H9 (cell line): ENCODE measurements at regions not wholly inside any gene's neighbourhood (a gene's known extent, or its start where the extent isn't known, plus 50 kb on each side); places are given as distances from the start of the nearest gene placed in this dataset.

Experiments used
- DNase-seq: peaks from one replicate; pipeline ENCODE4 v3.0.0-alpha.2; 2017
- H2AFZ ChIP-seq: one replicate; pipeline ENCODE4 v1.6.1; 2013; ENCODE audit warnings: mild to moderate bottlenecking, low read length, control low read depth, moderate library complexity
- H2AK5ac ChIP-seq: 2 replicates; pipeline ENCODE4 v1.6.1; 2013; ENCODE audit warnings: low read length, control low read depth, mixed read lengths; ENCODE audit not compliant: insufficient read length
- H2BK120ac ChIP-seq: one replicate; pipeline ENCODE4 v1.6.1; 2013; ENCODE audit warnings: low read depth, mild to moderate bottlenecking, low read length, control low read depth, inconsistent platforms; ENCODE audit not compliant: poor library complexity, severe bottlenecking
- H2BK12ac ChIP-seq: 2 replicates; pipeline ENCODE4 v1.6.1; 2013; ENCODE audit warnings: low read length, control low read depth, mixed read lengths, low read depth; ENCODE audit not compliant: insufficient read length
- H2BK15ac ChIP-seq: 2 replicates; pipeline ENCODE4 v1.6.1; 2013; ENCODE audit warnings: low read depth, low read length, control low read depth
- H2BK20ac ChIP-seq: one replicate; pipeline ENCODE4 v1.6.1; 2013; ENCODE audit warnings: low read depth, mild to moderate bottlenecking, low read length, control low read depth, inconsistent platforms; ENCODE audit not compliant: poor library complexity, severe bottlenecking
- H2BK5ac ChIP-seq: 2 replicates; pipeline ENCODE4 v1.6.1; 2013; ENCODE audit warnings: low read length, control low read depth, mixed read lengths; ENCODE audit not compliant: insufficient read length
- H3K14ac ChIP-seq: 2 replicates; pipeline ENCODE4 v1.6.1; 2013; ENCODE audit warnings: low read length, control low read depth; ENCODE audit not compliant: insufficient read depth
- H3K18ac ChIP-seq: 2 replicates; pipeline ENCODE4 v1.6.1; 2013; ENCODE audit warnings: low read depth, mild to moderate bottlenecking, mixed read lengths, low read length, control low read depth; ENCODE audit not compliant: insufficient read length
- H3K23ac ChIP-seq: 2 replicates; pipeline ENCODE4 v1.6.1; 2013; ENCODE audit warnings: low read length, control low read depth, mixed read lengths, low read depth; ENCODE audit not compliant: insufficient read length
- H3K23me2 ChIP-seq: 2 replicates; pipeline ENCODE4 v1.6.1; 2013; ENCODE audit warnings: low read depth, mild to moderate bottlenecking, mixed read lengths, low read length, control low read depth; ENCODE audit not compliant: insufficient read length, poor library complexity, severe bottlenecking
- H3K27ac ChIP-seq: 2 replicates; pipeline ENCODE4 v1.5.1; 2013; ENCODE audit warnings: low read length, control low read depth, mixed read lengths, low read depth; ENCODE audit not compliant: insufficient read length
- H3K27me3 ChIP-seq: 2 replicates; pipeline ENCODE4 v1.6.1; 2013; ENCODE audit warnings: low read length, control low read depth, inconsistent platforms; ENCODE audit not compliant: insufficient read depth
- H3K4ac ChIP-seq: 2 replicates; pipeline ENCODE4 v1.6.1; 2013; ENCODE audit warnings: low read depth, mild to moderate bottlenecking, control low read depth, inconsistent platforms, low read length, moderate library complexity
- H3K4me1 ChIP-seq: 2 replicates; pipeline ENCODE4 v1.6.1; 2013; ENCODE audit warnings: low read length, control low read depth, inconsistent platforms; ENCODE audit not compliant: insufficient read depth
- H3K4me2 ChIP-seq: 2 replicates; pipeline ENCODE4 v1.6.1; 2013; ENCODE audit warnings: low read length, control low read depth, mixed read lengths; ENCODE audit not compliant: insufficient read length, insufficient read depth
- H3K56ac ChIP-seq: 2 replicates; pipeline ENCODE4 v1.6.1; 2013; ENCODE audit warnings: low read depth, mild to moderate bottlenecking, mixed read lengths, low read length, control low read depth; ENCODE audit not compliant: insufficient read length
- H3K79me1 ChIP-seq: 2 replicates; pipeline ENCODE4 v1.6.1; 2013; ENCODE audit warnings: low read depth, mild to moderate bottlenecking, moderate library complexity, low read length, control low read depth, inconsistent platforms; ENCODE audit not compliant: insufficient read depth, poor library complexity, severe bottlenecking
- H3K79me2 ChIP-seq: 2 replicates; pipeline ENCODE4 v1.6.1; 2013; ENCODE audit warnings: low read length, control low read depth, inconsistent platforms; ENCODE audit not compliant: insufficient read depth
- H3K9ac ChIP-seq: 2 replicates; pipeline ENCODE4 v1.6.1; 2013; ENCODE audit warnings: low read length, control low read depth, mixed read lengths; ENCODE audit not compliant: insufficient read length; ENCODE audit errors: extremely low read depth
- H3K9me3 ChIP-seq: one replicate; pipeline ENCODE4 v1.6.1; 2013; ENCODE audit warnings: low read depth, low read length, inconsistent platforms; ENCODE audit not compliant: control insufficient read depth
- H3T11ph ChIP-seq: one replicate; pipeline ENCODE4 v1.6.1; 2013; ENCODE audit warnings: mild to moderate bottlenecking, low read length, control low read depth, inconsistent platforms
- H4K20me1 ChIP-seq: one replicate; pipeline ENCODE4 v1.6.1; 2013; ENCODE audit not compliant: control insufficient read depth, insufficient read length, insufficient read depth
- H4K5ac ChIP-seq: 2 replicates; pipeline ENCODE4 v1.6.1; 2013; ENCODE audit warnings: low read depth, mild to moderate bottlenecking, mixed read lengths, low read length, control low read depth; ENCODE audit not compliant: insufficient read length
- H4K8ac ChIP-seq: replicated peaks from 2 replicates; pipeline ENCODE4 v1.6.1; 2013; ENCODE audit warnings: low read length, control low read depth, mixed read lengths, low read depth; ENCODE audit not compliant: insufficient read length
- H4K91ac ChIP-seq: 2 replicates; pipeline ENCODE4 v1.6.1; 2013; ENCODE audit warnings: low read depth, mild to moderate bottlenecking, moderate library complexity, mixed read lengths, low read length, control low read depth; ENCODE audit not compliant: insufficient read length
- H3K27ac Mint-ChIP-seq, 3 experiments: 2 replicates in 2 of 3; 3 replicates in 1 of 3; pipeline ENCODE4 v1.8.0; 2020 to 2021; ENCODE audit warnings: mixed read lengths in 3 of 3, mild to moderate bottlenecking in 1 of 3, moderate library complexity in 1 of 3
- H3K27me3 Mint-ChIP-seq: 2 replicates; pipeline ENCODE4 v1.8.0; 2021; ENCODE audit warnings: low read depth, mild to moderate bottlenecking, moderate library complexity, mixed read lengths
- H3K36me3 Mint-ChIP-seq, 3 experiments: 2 replicates in 2 of 3; 3 replicates in 1 of 3; pipeline ENCODE4 v1.8.0; 2020 to 2021; ENCODE audit warnings: low read depth in 3 of 3, mixed read lengths in 3 of 3; ENCODE audit not compliant: insufficient read depth in 1 of 3
- H3K4me1 Mint-ChIP-seq, 2 experiments: 2 replicates each; pipeline ENCODE4 v1.8.0; 2020; ENCODE audit warnings: mixed read lengths in 2 of 2
- H3K4me3 Mint-ChIP-seq, 2 experiments: 2 replicates in 1 of 2; 3 replicates in 1 of 2; pipeline ENCODE4 v1.8.0; 2020 to 2021; ENCODE audit warnings: mild to moderate bottlenecking in 2 of 2, mixed read lengths in 2 of 2, moderate library complexity in 1 of 2
- H3K9me3 Mint-ChIP-seq, 2 experiments: 2 replicates in 1 of 2; 3 replicates in 1 of 2; pipeline ENCODE4 v1.8.0; 2020; ENCODE audit warnings: mild to moderate bottlenecking in 2 of 2, mixed read lengths in 2 of 2, moderate library complexity in 1 of 2
- CTCF ChIP-seq: fragments of 200-600 bp; sonication (generic); conservative IDR thresholded peaks from 3 replicates; pipeline ENCODE4 v1.8.0; 2021; ENCODE audit warnings: antibody characterized with exemption, mild to moderate bottlenecking
- WGBS: extraction: QIAGEN DNeasy Blood & Tissue Kit; methylation state at CpG from one replicate; pipeline ENCODE4 v1.1.7; 2013; ENCODE audit warnings: missing lambda C conversion rate, low lambda C conversion rate, mixed read lengths; ENCODE audit not compliant: insufficient read length; ENCODE audit errors: extremely low coverage; 5-methylcytosine and 5-hydroxymethylcytosine counted together

GRCh38 chr12:24175284-24175683 is 225.8 kb upstream of the SOX5 start:
- no peak overlapping the region for H2BK5ac ChIP-seq
- H3K23ac ChIP-seq: no peak overlapping the region
- no peaks in the 10 kb centered on the region for H3K9me3 ChIP-seq
- H3K79me2 ChIP-seq: no peaks in the 10 kb centered on the region
- Mint-ChIP-seq H3K4me1 (peaks cover 12 to 18% of the 10 kb centered on the region in 2 experiments), H3K9me3 (no peaks in the 10 kb centered on the region; a peak in 1 of 5 replicates), H3K4me3 (no peak overlapping the region), H3K27me3 (no peaks in the 10 kb centered on the region), H3K36me3 (no peaks in the 10 kb centered on the region), H3K27ac (no peak overlapping the region)
- H3K79me1 ChIP-seq: no peaks in the 10 kb centered on the region
- H2BK20ac ChIP-seq: no peak overlapping the region
- no peak overlapping the region for H2BK15ac ChIP-seq
- no peak overlapping the region for H2AK5ac ChIP-seq
- H4K8ac ChIP-seq: no peak overlapping the region
- H4K91ac ChIP-seq: no peak overlapping the region
- H4K5ac ChIP-seq: no peak overlapping the region
- H3K56ac ChIP-seq: no peak overlapping the region
- TF ChIP-seq CTCF: no peak
- H3K4me2 ChIP-seq: no peak overlapping the region
- no peak overlapping the region for H3K18ac ChIP-seq
- H3T11ph ChIP-seq: no peak overlapping the region
- no peak overlapping the region for H3K27ac ChIP-seq
- no peak for DNase-seq
- no peak overlapping the region for H3K9ac ChIP-seq
- H3K27me3 ChIP-seq: no peaks in the 10 kb centered on the region
- H3K23me2 ChIP-seq: no peaks in the 10 kb centered on the region
- no peak overlapping the region for H2BK12ac ChIP-seq
- no peaks in the 10 kb centered on the region for H4K20me1 ChIP-seq
- H3K14ac ChIP-seq: no peak overlapping the region
- WGBS: no CpG with 5 or more reads among the region's 2 CpGs
- no peak overlapping the region for H3K4ac ChIP-seq
- peaks cover 2% of the 10 kb centered on the region; the same call in 1 of the 2 replicates for H3K4me1 ChIP-seq
- no peak overlapping the region for H2BK120ac ChIP-seq
- H2AFZ ChIP-seq: no peak overlapping the region
